HG03432 (cell line): ENCODE measurements at regions not wholly inside any gene's neighbourhood (a gene's known extent, or its start where the extent isn't known, plus 50 kb on each side); places are given as distances from the start of the nearest gene placed in this dataset.

Experiments
- ATAC-seq: cut with Tn5 transposase; IDR thresholded peaks from one replicate; pipeline ENCODE4 v1.9.1; 2021; ENCODE audit warnings: mild to moderate bottlenecking, moderate library complexity; ENCODE audit not compliant: unreplicated experiment

DNA sequence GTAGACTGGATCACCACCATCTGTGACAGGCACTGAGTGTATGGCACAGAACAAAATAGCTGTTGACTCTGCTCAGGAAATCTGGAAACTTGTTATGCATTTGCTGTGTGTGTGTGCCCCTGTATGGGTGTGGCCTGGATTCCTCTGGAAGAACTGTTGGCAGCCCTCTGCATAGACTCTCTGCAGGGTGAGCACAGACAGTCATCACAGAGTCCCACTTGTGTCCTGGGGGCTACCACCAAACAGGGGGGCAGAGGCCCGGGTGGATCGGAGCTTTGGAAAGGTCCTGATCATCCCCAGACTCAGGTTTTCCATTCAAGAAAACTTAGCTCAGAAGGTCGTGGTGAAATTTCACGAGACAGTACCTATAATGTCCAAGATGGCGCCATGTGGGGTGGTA, 258.6 kb downstream of the SOX11 start:
- no peak for ATAC-seq

DNA sequence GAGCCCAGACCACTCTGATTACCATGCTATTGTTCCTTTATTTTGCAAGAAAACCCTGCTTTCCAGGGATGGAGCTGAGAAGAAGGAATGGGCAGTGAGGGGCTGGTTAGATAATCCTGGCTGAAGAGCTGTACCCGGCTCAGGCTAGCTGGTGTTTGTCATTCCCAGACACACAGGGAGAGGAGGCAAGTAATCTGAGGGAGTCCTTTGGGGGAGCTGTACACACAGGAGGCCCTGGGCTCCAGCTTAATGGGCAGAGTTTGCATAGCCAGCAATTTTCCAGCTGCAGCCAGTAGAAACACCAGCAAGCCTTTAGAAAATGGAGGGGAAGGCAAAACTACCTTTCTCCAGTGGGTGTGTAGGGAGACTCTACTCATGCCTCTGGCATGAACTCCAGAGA, 259.3 kb downstream of the SOX11 start:
- ATAC-seq: no peak

DNA sequence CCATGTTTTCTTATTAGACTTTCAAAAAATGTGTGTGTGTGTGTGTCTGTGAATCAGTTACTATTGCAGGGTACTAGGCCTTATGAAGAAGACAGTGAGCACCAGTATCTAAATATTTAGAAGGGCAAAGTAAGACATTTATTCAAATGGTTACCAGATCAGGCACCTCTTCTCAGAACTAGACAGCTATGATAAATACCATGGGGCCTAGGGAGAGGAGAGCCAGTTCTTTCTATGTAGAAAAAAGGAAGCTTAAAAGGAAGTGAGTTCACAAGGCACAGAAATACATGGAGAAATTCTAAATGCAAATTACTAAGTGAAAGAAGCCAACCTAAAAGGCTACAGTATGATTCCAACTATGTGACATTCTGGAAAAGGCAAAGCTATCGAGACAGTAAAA, 261.3 kb downstream of the SOX11 start:
- no peak for ATAC-seq

DNA sequence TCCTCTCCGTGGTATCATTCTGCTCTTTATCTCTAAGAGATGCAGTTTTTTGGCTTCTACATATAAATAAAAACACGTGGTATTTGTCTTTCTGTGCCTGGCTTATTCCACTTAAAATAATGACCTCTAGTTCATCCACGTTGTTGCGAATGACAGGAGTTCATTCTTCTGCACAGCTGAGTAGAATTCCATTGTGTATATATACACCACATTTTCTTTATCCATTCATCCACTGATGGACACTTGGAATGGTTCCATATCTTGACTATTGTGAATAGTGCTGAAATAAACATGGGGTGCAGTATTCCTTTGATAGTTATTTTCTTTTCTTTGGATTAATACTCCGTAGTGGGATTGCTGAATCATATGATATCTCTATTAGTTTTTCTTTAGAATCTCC, 262.3 kb downstream of the SOX11 start:
- ATAC-seq: no peak

DNA sequence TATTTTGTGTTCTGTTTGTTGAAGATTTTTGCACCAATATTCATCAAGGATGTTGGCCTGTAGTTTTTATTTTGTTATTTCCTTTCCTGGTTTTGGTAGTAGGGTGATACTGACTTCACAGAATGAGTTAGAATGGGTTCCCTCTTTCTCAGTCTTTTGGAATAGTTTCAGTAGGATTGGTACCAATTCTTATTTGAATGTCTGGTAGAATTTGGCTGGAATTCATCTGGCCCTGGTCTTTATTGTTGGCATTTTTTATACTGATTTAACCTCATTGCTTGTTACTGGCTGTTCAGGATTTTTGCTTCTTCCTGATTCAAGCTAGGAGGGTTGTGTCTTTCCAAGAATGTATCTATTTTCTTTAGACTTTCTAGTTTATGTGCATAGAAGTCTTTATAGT, 263.7 kb downstream of the SOX11 start:
- ATAC-seq: no peak

DNA sequence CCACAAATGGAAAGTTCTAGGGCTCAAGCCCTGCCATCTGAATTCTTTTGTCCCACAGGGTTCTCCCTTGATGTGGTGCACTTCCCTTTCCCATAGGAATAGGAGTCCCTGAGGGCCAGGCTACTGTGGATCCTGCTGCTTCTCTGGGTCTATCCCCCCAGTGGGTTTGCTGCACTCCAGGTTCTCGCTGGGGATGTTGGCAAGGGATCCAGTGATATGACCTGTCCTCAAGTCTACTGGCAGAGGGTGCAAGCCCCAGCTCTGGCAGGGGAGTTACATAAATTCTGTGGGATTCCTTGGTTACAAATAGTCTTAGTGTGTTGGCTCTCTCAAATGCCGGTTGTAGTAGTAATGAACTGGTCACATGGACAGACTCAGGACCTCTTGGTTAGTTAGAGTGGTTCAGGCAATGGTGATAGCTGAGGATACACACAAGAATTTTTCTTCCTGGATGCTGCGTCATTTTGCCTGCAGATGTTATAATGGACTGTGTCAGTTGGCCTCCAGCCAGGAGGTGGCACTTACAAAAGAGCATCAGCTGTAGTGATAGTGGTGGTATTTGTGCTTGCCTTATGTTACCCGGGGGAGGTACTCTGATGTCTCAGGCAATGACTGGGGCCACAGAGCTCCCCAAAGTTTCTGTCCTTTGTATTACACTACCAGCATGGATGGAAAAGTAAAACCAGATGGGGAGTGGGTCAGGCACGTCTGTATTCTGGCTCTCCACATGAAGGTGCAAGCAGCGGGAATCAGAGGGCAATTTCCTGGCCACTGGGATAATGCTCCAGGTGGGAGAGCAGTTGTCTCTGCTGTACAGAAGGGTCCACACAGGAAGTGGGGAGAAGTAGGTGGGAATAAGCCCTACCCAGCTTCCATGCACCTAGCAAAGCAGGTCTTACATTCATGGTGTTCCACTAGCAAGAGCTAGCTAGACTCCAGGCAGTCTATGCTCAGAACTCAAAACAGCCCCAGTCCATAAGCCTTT, 267.9 kb downstream of the SOX11 start:
- ATAC-seq: no peak

DNA sequence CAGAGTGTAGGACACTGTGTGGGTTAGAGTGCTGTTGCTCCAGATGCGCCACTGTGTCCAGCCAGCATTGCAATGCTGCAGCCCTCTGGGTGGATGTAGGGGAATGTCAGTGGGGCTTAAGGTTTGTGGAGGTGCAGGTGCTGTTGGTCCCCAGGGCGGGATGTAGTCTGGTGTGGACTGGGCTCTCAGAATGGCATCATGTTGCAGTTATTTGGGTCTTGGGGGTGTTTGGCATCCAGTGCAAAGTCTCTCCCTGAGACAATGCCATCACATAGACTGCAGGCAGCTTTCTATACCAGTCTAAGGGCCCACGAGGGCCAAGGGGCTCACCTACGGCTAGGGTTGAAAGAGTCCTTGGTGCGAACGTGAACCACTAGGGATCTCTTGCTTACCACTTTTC, 275.3 kb downstream of the SOX11 start:
- ATAC-seq: no peak

DNA sequence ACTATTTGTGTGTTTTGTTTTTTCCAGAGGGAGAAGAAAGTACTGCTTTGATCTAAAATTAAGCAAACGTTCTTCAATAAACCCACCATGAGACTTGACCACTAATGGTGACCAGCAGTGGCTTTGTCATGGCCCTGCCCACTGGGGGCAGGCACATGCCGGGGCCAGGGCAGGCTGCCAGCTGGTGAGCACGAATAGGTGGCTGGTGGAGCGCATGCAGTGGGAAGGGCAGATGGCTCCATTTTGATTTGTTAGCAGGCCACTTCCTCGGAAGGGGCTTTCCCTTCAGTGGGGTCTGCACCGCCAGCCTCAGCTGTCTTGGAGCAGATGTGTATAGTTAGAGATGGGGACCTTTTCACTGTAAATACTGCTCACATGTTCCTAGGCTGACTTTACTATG, 277.1 kb downstream of the SOX11 start:
- ATAC-seq: no peak

DNA sequence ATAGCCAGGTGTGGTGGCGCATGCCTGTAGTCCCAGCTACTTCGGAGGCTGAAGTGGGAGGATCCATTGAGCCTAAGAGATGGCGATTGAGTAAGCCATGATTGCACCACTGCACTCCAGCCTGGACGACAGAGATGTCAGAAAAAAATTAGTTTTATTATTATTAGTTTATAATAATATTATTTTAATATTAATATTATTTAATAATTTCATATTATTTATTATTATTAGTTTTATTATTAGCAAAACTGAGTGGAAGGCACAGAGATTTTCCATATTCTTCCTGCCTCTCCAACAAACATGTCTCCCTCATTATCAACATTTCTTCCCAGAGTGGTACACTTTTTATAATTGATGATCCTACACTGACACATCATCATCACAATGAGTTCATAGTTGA, 278.2 kb downstream of the SOX11 start:
- ATAC-seq: no peak

DNA sequence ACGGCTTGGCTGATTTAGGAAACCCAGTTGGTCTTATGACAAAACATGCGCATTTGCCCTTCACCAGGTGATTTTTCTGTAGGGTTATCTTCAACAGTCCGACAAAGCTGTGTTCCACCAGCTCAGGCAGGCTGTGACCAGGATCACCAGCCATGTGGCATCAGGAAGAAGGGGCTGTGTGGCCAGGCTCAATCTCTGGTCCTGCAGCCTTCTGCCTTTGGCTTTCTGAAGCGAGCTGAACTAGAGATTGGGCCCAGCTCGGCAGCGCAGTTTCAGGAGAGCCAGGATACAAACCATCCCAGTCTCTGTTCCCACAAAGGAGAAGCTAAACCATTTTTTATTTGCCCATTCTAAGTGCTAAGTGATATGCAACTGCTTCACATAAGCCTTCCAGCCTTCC, 282.3 kb downstream of the SOX11 start:
- no peak for ATAC-seq

DNA sequence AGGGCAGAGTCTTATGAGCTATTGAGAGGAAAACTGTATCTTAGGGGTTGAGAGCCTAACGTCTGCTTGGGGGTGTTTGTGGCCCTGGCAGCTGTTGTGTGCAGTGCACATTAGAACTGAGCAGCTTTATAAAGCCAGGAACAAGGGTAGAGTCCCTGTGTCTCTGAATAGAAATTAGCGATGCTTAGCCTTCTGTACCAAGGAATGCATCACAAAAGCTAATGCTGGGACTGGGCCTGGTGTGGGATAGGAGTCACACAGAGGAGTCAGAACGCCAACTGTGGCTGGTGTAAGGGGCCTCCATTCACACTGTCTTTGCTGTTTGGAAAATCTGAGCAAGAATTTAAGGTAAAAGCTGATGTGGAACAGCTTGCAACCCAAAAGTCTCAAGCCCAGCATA, 283.2 kb downstream of the SOX11 start:
- no peak for ATAC-seq

DNA sequence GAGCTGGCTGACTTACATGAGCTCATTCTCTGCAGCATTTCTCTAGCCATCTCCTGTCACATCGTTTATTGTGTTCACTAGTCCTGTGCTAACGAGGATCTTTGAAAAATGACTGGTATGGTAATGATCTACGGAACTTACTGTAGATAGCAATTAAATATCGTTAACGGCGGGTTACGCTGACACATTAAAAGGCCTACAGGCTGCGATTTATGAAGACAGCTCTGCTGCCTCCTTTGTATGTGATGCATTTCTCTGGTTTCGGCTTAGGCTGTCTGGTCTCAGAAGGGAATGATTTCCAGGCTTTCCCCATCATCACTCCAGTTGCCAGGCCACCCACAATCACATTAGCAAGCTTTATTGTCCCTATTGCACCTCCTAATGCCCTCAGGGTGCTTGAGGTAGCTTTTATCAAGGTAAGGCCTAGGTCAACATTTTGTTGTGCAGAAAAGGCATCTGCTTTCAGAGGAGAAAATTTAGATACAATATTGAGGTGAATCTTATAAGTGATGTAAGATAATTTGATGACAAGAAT, 284.4 kb downstream of the SOX11 start:
- ATAC-seq: no peak

DNA sequence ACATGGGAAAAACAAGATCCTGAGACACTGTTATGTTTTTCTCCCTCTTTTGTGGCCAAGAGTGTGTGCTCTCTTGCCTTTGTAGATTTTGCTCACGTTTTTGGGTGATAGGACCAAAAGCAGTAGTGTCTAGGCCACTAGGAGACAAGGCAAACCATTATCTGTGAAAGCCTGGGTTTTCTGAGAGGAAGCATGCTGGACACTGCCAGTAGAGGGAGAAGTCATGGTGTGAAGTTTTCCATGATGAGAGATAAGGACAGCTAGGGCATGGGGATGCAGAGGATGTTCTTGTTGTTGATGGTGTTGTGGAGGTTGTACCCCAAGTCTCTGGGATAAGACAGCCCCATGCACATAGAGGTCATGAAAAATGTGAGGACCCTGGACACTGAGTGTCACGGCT, 285.3 kb downstream of the SOX11 start:
- no peak for ATAC-seq

DNA sequence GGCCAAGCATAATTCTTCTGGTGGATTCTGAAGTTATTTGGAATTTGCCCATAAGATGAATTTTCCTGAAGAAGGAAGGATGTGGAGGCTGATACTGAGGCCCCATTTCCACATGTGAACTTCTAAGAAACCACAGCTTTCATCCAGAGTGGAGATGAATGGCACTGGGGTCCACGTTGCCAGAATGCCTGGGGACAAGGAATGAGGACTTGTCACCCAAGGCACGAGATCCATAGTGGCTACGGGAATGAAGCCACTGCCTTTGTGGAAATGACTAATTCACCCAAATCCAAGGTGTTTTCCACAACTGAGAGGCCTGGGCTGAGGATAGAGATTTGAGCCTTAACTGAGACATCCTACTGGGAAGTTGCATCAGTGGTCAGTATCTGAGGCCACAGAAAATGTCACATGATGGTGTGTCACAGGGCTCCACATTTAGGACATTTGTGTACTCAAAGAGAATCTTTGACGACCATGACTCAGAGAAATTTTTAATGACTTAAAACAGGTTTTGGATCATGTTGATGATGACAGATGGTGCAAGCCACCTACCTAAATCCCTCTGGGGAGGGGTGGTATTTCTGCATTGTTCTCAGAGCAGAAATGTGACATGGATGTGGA, 286.1 kb downstream of the SOX11 start:
- ATAC-seq: no peak

DNA sequence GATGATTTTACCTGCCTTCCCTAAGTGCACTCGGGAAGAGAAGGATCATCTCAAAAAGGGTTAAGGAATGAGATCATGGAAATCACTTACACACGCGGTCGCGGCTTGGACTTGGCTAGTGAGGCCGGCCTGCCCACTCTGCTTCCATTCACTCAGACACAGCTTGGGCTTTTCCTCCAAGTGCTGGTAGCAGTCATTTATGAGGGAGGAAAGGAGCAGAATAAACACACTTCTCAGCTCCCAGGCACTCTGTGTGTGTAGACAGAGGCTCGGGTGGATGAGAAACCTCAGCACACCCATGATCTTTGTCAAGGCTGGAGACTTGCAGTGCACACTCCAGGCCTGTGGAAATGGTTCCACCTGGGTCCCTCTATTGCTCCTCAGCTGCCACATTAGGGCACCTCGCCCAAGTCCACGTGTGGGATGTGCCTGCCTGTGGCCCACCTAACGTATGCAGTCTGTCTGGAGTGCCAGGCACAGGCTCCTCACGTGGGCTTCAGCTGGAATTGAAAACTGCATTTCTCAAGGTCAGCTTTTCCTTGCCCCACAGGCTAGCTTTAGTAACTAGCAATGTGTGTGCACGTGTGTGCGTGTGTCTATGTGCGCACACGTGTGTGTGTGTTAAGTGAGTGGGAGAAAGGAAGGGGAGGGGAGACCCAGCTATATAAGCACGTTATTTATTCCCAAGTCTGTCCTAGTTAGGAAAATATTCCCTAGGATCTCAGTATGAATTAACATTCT, 288.4 kb downstream of the SOX11 start:
- no peak for ATAC-seq

DNA sequence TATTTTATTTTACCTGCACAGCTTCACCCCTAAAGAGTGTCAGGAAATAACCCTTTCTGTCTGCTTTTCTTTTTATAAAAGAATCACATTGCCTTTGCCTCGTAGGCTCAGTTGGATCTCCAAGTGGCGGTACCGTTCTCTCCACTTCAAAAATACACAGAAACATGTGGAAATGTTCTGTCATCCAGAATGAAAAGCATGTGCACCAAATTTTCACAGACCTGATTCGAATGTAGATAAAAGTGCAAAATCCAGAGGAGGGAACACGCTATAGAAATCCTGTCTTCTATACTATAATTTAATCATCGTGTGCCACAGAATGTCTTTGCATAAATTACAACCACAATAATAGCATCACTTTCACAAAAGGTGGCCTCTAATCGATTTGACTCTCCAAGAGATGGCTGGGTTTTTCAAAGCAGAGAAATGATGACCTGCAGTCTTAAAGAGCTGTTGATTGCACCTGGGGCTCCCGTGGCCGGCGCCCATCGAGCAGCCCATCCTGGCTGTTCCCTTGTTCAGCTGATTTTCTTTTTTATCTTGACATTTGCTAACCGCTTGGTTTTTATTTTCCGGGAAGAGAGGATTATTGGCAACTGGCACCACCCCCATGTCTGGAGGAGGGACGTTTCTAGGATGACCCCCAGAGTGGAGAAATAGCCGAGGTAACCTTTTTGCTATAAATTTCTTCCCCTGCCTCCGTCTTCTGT, 290.2 kb downstream of the SOX11 start:
- no peak for ATAC-seq

DNA sequence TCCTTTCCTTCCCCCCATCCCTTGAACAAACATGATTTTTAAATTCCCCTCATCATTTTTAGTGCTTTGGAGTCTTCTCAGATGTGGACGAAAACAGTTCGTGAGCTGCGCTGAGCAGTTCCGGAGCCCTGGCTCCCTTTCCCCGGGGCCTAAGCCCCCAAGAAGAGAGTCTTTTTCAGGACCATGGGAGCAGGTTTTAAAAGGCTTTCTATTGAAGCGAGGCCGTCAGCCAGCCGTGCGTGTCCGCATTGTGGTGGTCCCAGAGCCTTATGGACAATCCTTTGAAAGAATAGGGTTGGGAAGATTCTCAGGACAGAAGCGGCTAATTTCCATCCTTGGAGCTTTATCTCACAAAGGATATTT, 290.7 kb downstream of the SOX11 start:
- no peak for ATAC-seq

DNA sequence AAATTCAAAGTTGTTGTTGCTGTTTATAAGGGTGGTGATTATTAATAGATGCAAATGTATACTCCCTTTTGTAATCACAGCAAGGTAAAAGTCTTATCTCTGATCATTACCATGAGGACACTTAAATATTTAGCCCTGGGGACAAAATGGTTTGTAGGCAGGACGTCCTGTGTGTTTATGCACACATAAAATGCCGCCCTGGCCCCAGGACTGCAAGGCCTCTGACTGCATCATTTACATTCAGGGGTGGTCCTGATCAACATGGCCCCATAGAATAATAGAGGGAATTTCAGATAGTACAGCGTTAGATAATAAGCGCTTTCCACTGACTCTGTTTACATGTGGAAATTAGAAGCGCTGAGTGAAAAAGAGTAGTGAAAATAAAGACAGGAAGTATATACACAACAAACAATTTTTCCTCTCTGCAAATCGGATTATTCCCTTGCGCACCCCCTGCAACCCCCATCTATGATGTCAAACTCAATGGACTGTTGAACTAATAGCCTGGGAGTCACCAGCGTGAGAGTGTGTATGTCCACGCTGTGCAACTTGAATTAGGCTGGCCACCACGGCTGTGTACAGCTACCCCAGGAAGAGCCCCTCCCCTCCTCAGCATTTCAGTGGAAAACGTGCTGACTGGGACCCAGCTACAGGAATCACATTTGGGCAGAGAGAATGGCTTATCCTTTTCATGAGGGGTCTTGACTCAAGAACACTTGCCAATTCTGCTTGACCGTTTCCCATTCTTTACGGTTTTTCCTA, 291.5 kb downstream of the SOX11 start:
- ATAC-seq: no peak

DNA sequence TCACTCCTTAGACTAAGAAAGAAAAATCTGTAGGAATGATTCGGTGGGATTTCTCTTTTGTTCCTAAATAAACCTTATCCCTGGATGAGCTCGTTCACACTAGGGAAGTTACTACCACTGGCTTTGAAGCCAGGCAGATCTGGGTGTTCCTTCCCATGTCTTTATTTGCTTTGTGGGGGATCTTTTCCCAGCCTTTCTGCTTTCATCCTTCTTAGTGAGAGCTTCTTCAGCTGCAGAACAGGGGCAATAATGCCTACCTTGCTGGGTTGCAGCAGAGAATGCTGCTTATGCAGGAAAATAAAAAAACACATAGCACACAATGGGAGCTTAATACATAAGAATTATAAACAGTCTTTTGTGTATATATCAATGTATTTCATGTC, 292.1 kb downstream of the SOX11 start:
- ATAC-seq: no peak

DNA sequence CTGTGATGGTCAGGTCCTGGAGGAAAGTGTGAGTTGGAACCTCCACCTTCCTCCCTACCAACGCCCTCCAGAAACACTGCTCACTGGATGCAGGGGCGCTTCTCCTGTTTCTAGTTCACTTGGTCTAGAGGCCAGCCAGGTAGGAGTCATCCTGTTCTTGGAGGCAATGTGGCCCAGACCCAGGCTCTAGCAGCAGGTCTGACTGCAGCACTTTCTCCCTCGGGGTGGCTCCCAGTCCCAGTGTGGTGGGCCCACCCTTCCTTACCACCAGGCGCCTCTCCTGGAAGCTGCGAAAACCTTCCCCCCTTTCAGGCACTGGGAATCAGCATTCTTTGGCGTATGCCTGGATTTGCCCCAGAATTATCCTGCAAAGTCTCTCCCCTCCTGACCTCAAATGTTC, 292.8 kb downstream of the SOX11 start:
- ATAC-seq: no peak
